Lung (tissue), 11 donors: ENCODE measurements at regions not wholly inside any gene's neighbourhood (a gene's known extent, or its start where the extent isn't known, plus 50 kb on each side); places are given as distances from the start of the nearest gene placed in this dataset.
A peak's percentile ranks its signal among the peaks of the same experiment; 100 is the strongest.
"Not testable (repeated sequence)": the region's sequence is repeated elsewhere in the genome, so short reads cannot be mapped to it uniquely, and the experiment has no call there.

Experiments used
- ATAC-seq: fragments of 200-7000 bp; cut with Tn5 transposase; one replicate; pipeline ENCODE4 v1.9.1; 2020; ENCODE audit warnings: moderate number of reproducible peaks; ENCODE audit not compliant: insufficient read depth, low FRiP score
- DNase-seq, 3 donors: peaks; one replicate each; pipeline ENCODE4 v3.0.0-alpha.2; 2013 to 2017
- H3K27ac ChIP-seq, 2 donors: one replicate each; pipeline ENCODE4 v1.5.1; 2013; ENCODE audit warnings: mild to moderate bottlenecking in 2 of 2, moderate library complexity in 2 of 2, control low read depth in 1 of 2, inconsistent platforms in 1 of 2, low read depth in 1 of 2, low read length in 1 of 2
- H3K27me3 ChIP-seq, 3 donors: one replicate each; pipeline ENCODE4 v1.5.1; 2013; ENCODE audit warnings: low read length in 2 of 3; ENCODE audit not compliant: control insufficient read depth in 3 of 3, insufficient read depth in 3 of 3
- H3K36me3 ChIP-seq, 4 donors: one replicate each; pipeline ENCODE4 v1.5.1; 2013; ENCODE audit warnings: low read length in 4 of 4, mild to moderate bottlenecking in 1 of 4, moderate library complexity in 1 of 4; ENCODE audit not compliant: control insufficient read depth in 4 of 4, insufficient read depth in 4 of 4
- H3K4me1 ChIP-seq, 5 donors: one replicate each; pipeline ENCODE4 v1.5.1; 2013; ENCODE audit warnings: low read length in 5 of 5, mild to moderate bottlenecking in 2 of 5, moderate library complexity in 1 of 5; ENCODE audit not compliant: control insufficient read depth in 5 of 5, insufficient read depth in 5 of 5
- H3K4me3 ChIP-seq: one replicate; pipeline ENCODE4 v1.5.1; 2013; ENCODE audit warnings: mild to moderate bottlenecking, control low read depth, moderate library complexity
- H3K9ac ChIP-seq, 2 donors: one replicate each; pipeline ENCODE4 v1.5.1; 2013; ENCODE audit warnings: low read length in 2 of 2, control low read depth in 1 of 2; ENCODE audit not compliant: insufficient read depth in 1 of 2
- H3K9me3 ChIP-seq, 4 donors: one replicate each; pipeline ENCODE4 v1.5.1; 2013; ENCODE audit warnings: low read length in 3 of 4, mild to moderate bottlenecking in 1 of 4, moderate library complexity in 1 of 4; ENCODE audit not compliant: control insufficient read depth in 4 of 4, insufficient read depth in 3 of 4
- CTCF ChIP-seq: IDR thresholded peaks from 2 replicates; pipeline ENCODE4 v1.5.1; 2012; ENCODE audit warnings: mild to moderate bottlenecking; ENCODE audit errors: control extremely low read depth, extremely low read depth
- WGBS, 2 donors: extraction: QIAGEN DNeasy Blood & Tissue Kit; methylation state at CpG; one replicate each; pipeline ENCODE4 v1.1.7; 2013; 5-methylcytosine and 5-hydroxymethylcytosine counted together
- donor health status: control.
- donor health status: control.
- donor health status: Bipolar disorder and iron deficiency.
- donor health status: healthy.
- donor health status: DM: yes; HTN: yes; CAD: no.

- no peak for DNase-seq
- no peak overlapping the region for H3K27ac ChIP-seq
- ATAC-seq: no peak
- 34 to 37% methylated on average over 1 of the region's 1 CpG for WGBS, 2 donors
- H3K9ac ChIP-seq: no peak overlapping the region
- peaks cover 0 to 5% (median 0%) of the 10 kb centered on the region in 5 donors for H3K4me1 ChIP-seq
- no peak overlapping the region for H3K4me3 ChIP-seq
- TF ChIP-seq CTCF: no peak
- no peaks in the 10 kb centered on the region for H3K27me3 ChIP-seq
- H3K36me3 ChIP-seq: no peaks in the 10 kb centered on the region
- no peaks in the 10 kb centered on the region for H3K9me3 ChIP-seq
These were observed 142.8 kb upstream of the CALCR start for GRCh38 chr7:93717217-93717900.

GRCh38 chr7:93715234-93715633, 140.7 kb upstream of the CALCR start:
- H3K27ac ChIP-seq: no peak overlapping the region
- H3K4me1 ChIP-seq: peaks cover 0 to 5% (median 0%) of the 10 kb centered on the region in 5 donors
- H3K27me3 ChIP-seq: no peaks in the 10 kb centered on the region
- no peaks in the 10 kb centered on the region for H3K9me3 ChIP-seq
- ATAC-seq: no peak
- DNase-seq: peak; percentile 38 to 56 (median 43)
- no peaks in the 10 kb centered on the region for H3K36me3 ChIP-seq
- 33 to 47% methylated on average over 6 of the region's 6 CpGs for WGBS, 2 donors
- no peak for TF ChIP-seq CTCF
- H3K4me3 ChIP-seq: no peak overlapping the region
- no peak overlapping the region for H3K9ac ChIP-seq

DNA sequence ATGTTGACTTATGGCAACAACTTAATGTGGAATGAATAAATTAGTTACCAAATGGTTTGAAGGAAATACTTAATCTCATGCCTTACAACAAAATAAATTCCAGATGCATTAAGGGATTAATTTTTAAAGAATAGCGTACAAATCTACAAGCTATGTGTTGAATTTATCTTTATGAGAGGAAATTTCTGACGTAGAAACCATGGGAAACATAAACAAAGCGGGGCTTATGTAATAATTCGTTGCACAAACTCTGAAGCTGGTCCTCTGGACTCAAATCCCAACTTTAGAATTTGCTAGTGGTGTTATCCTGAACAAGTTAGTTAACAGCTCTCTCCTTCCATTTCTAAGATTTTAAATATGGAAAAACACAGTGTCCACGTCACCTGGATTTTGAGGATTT, 137.4 kb upstream of the CALCR start:
- no peak for DNase-seq
- Histone ChIP-seq H3K36me3 (no peaks in the 10 kb centered on the region), H3K27me3 (no peaks in the 10 kb centered on the region), H3K4me3 (no peak overlapping the region), H3K4me1 (peaks cover 0 to 5% (median 0%) of the 10 kb centered on the region in 5 donors), H3K27ac (no peak overlapping the region), H3K9me3 (no peaks in the 10 kb centered on the region), H3K9ac (no peak overlapping the region)
- no peak for TF ChIP-seq CTCF
- 69 to 80% methylated on average over 5 of the region's 5 CpGs for WGBS, 2 donors
- no peak for ATAC-seq

DNA sequence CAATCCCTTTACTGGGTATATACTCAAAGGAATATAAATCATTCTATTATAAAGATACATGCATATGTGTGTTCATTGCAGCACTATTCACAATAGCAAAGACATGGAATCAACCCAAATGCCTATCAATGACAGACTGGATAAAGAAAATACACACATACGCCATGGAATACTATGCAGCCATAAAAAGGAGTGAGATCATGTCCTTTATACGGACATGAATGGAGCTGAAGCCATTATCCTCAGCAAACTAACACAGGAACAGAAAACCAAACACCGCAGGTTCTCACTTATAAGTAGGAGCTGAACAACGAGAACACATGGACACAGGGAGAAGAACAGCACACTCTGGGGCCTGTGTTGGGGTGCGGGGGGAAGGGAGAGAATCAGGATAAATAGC, 133.7 kb upstream of the CALCR start:
- ATAC-seq: not testable (repeated sequence)

More for the DNA sequence above, 133.7 kb upstream of the CALCR start:
- WGBS, 2 donors: 84 to 85% methylated on average over 5 of the region's 5 CpGs
- H3K9me3 ChIP-seq, DNase-seq, H3K27me3 ChIP-seq, H3K4me3 ChIP-seq, H3K4me1 ChIP-seq, H3K36me3 ChIP-seq, H3K9ac ChIP-seq, H3K27ac ChIP-seq: not testable (repeated sequence)
